HepG2 (cell line): ENCODE measurements at regions not wholly inside any gene's neighbourhood (a gene's known extent, or its start where the extent isn't known, plus 50 kb on each side); places are given as distances from the start of the nearest gene placed in this dataset.

ENCODE experiments used
- AHDC1 ChIP-seq: sonication (generic); formaldehyde crosslinking; IDR thresholded peaks from 2 replicates; pipeline ENCODE4 v1.5.1; 2020; ENCODE audit warnings: mild to moderate bottlenecking, missing genetic modification reagents, borderline replicate concordance
- FLYWCH1 ChIP-seq: sonication (generic); formaldehyde crosslinking; IDR thresholded peaks from 2 replicates; pipeline ENCODE4 v1.8.1; 2023; ENCODE audit warnings: mild to moderate bottlenecking, missing genetic modification reagents
- FOXK2 ChIP-seq: fragments of 450-650 bp; IDR thresholded peaks from 2 replicates; pipeline ENCODE4 v1.6.1; 2016
- GFI1 ChIP-seq: sonication (generic); formaldehyde crosslinking; IDR thresholded peaks from 2 replicates; pipeline ENCODE4 v1.5.0; 2020; ENCODE audit warnings: missing genetic modification reagents, mild to moderate bottlenecking, borderline replicate concordance
- HOMEZ ChIP-seq: IDR thresholded peaks from 2 replicates; pipeline ENCODE4 v1.6.1; 2016; ENCODE audit warnings: low read depth
- KDM4B ChIP-seq: sonication (generic); formaldehyde crosslinking; IDR thresholded peaks from 2 replicates; pipeline ENCODE4 v1.4.0; 2020; ENCODE audit warnings: missing genetic modification reagents
- KMT2B ChIP-seq: IDR thresholded peaks from 2 replicates; pipeline ENCODE4 v1.6.1; 2016; ENCODE audit warnings: missing genetic modification reagents, missing compliant biosample characterization
- MAX ChIP-seq: IDR thresholded peaks from 2 replicates; pipeline ENCODE4 v1.6.1; 2012; ENCODE audit warnings: inconsistent platforms
- POGZ ChIP-seq: sonication (generic); formaldehyde crosslinking; IDR thresholded peaks from 2 replicates; pipeline ENCODE4 v1.4.0; 2020; ENCODE audit warnings: mild to moderate bottlenecking, missing genetic modification reagents
- SAP130 ChIP-seq: IDR thresholded peaks from 2 replicates; pipeline ENCODE4 v1.6.1; 2016; ENCODE audit warnings: low read depth
- THRA ChIP-seq: sonication (generic); formaldehyde crosslinking; IDR thresholded peaks from 2 replicates; pipeline ENCODE4 v1.4.0; 2020; ENCODE audit warnings: missing genetic modification reagents, borderline replicate concordance
- XBP1 ChIP-seq: sonication (generic); formaldehyde crosslinking; IDR thresholded peaks from 2 replicates; pipeline ENCODE4 v1.5.0; 2020; ENCODE audit warnings: missing genetic modification reagents
- ZMYM4 ChIP-seq: sonication (generic); formaldehyde crosslinking; IDR thresholded peaks from 2 replicates; pipeline ENCODE4 v1.8.1; 2023; ENCODE audit warnings: mild to moderate bottlenecking, missing genetic modification reagents
- ZNF629 ChIP-seq: sonication (generic); formaldehyde crosslinking; conservative IDR thresholded peaks from 2 replicates; pipeline ENCODE4 v1.5.0; 2020; ENCODE audit warnings: missing genetic modification reagents
- ZSCAN31 ChIP-seq: sonication (generic); formaldehyde crosslinking; IDR thresholded peaks from 2 replicates; pipeline ENCODE4 v1.5.0; 2020; ENCODE audit warnings: low read depth, mild to moderate bottlenecking, missing genetic modification reagents
- ZXDC ChIP-seq: sonication (generic); formaldehyde crosslinking; IDR thresholded peaks from 2 replicates; pipeline ENCODE4 v1.5.0; 2020; ENCODE audit warnings: mild to moderate bottlenecking, missing genetic modification reagents

GRCh38 chr3:103976931-103977339 is 1389.8 kb upstream of the ALCAM start (continued):
- 0 out of 2 replicates have a peak, but pooled peaks have one; percentile 42 for TF ChIP-seq ZSCAN31
- TF ChIP-seq POGZ: peak; percentile 86
- peak; percentile 70 for TF ChIP-seq SAP130
- TF ChIP-seq THRA (CRISPR knock-in tag): peak; percentile 61; the same call in 1 of the 2 replicates
- TF ChIP-seq AHDC1 (CRISPR knock-in tag): peak; percentile 98
- no peak for TF ChIP-seq ZXDC (CRISPR knock-in tag)
- TF ChIP-seq HOMEZ (CRISPR knock-in tag): peak; percentile 98
- TF ChIP-seq ZNF629: peak; percentile 37; the same call in 1 of the 2 replicates
- 0 out of 2 replicates have a peak, but pooled peaks have one; percentile 25 for TF ChIP-seq FOXK2
- TF ChIP-seq KDM4B (CRISPR knock-in tag): peak; percentile 61; the same call in 1 of the 2 replicates
- TF ChIP-seq MAX: 0 out of 2 replicates have a peak, but pooled peaks have one; percentile 23
- peak; percentile 65 for TF ChIP-seq GFI1 (CRISPR knock-in tag)
- peak; percentile 83; the same call in 1 of the 2 replicates for TF ChIP-seq ZMYM4 (CRISPR knock-in tag)
- no peak for TF ChIP-seq FLYWCH1
- no peak for TF ChIP-seq XBP1
- peak; percentile 32; the same call in 1 of the 2 replicates for TF ChIP-seq KMT2B
